Nephron progenitor cell (in vitro differentiated cells): ENCODE measurements at regions not wholly inside any gene's neighbourhood (a gene's known extent, or its start where the extent isn't known, plus 50 kb on each side); places are given as distances from the start of the nearest gene placed in this dataset.

Experiments used
- DNase-seq: peaks from one replicate; pipeline ENCODE4 v3.0.0; 2021
- H3K27ac Mint-ChIP-seq: 2 replicates; pipeline ENCODE4 v1.8.0; 2021; ENCODE audit warnings: mild to moderate bottlenecking, moderate library complexity, mixed read lengths
- H3K27me3 Mint-ChIP-seq: 2 replicates; pipeline ENCODE4 v1.8.0; 2021; ENCODE audit warnings: mild to moderate bottlenecking, low read depth, mixed read lengths; ENCODE audit not compliant: poor library complexity
- H3K36me3 Mint-ChIP-seq: 2 replicates; pipeline ENCODE4 v1.8.0; 2021; ENCODE audit warnings: low read depth, mixed read lengths
- H3K4me1 Mint-ChIP-seq: 2 replicates; pipeline ENCODE4 v1.8.0; 2021; ENCODE audit warnings: mixed read lengths
- H3K4me3 Mint-ChIP-seq: 2 replicates; pipeline ENCODE4 v1.8.0; 2021; ENCODE audit warnings: mild to moderate bottlenecking, moderate library complexity, mixed read lengths
- H3K9me3 Mint-ChIP-seq: 2 replicates; pipeline ENCODE4 v1.8.0; 2021; ENCODE audit warnings: mild to moderate bottlenecking, moderate library complexity, mixed read lengths
- CTCF ChIP-seq: fragments of 200-600 bp; sonication (generic); IDR thresholded peaks from 2 replicates; pipeline ENCODE4 v1.5.0; 2021; ENCODE audit warnings: antibody characterized with exemption

GRCh38 chr13:34144142-34144541 is 326.2 kb downstream of the RFC3 start:
- no peak overlapping the region for H3K27ac Mint-ChIP-seq
- no peaks in the 10 kb centered on the region for H3K36me3 Mint-ChIP-seq
- TF ChIP-seq CTCF, result no peak
- peaks cover 9% of the 10 kb centered on the region for H3K4me1 Mint-ChIP-seq
- H3K9me3 Mint-ChIP-seq, result no peaks in the 10 kb centered on the region
- no peak overlapping the region for H3K4me3 Mint-ChIP-seq
- DNase-seq, result no peak
- H3K27me3 Mint-ChIP-seq, result no peaks in the 10 kb centered on the region

- Mint-ChIP-seq H3K27ac (no peak overlapping the region), H3K9me3 (no peaks in the 10 kb centered on the region), H3K36me3 (no peaks in the 10 kb centered on the region), H3K27me3 (no peaks in the 10 kb centered on the region), H3K4me3 (no peak overlapping the region), H3K4me1 (peaks cover 5% of the 10 kb centered on the region)
- DNase-seq, result no peak
- no peak for TF ChIP-seq CTCF
These were observed 327.1 kb downstream of the RFC3 start for GRCh38 chr13:34145061-34145460.

GRCh38 chr13:34148359-34148758 is 330.4 kb downstream of the RFC3 start:
- no peak for TF ChIP-seq CTCF
- Mint-ChIP-seq H3K27ac (no peak overlapping the region), H3K4me3 (no peak overlapping the region), H3K4me1 (peaks cover under 1% of the 10 kb centered on the region), H3K27me3 (peaks cover 4% of the 10 kb centered on the region), H3K9me3 (no peaks in the 10 kb centered on the region), H3K36me3 (no peaks in the 10 kb centered on the region)
- DNase-seq, result no peak

- peaks cover 18% of the 10 kb centered on the region for H3K4me1 Mint-ChIP-seq
- TF ChIP-seq CTCF, result no peak
- H3K27me3 Mint-ChIP-seq, result peaks cover 4% of the 10 kb centered on the region
- no peak overlapping the region for H3K27ac Mint-ChIP-seq
- no peaks in the 10 kb centered on the region for H3K36me3 Mint-ChIP-seq
- H3K4me3 Mint-ChIP-seq, result no peak overlapping the region
- DNase-seq, result no peak
- H3K9me3 Mint-ChIP-seq, result no peaks in the 10 kb centered on the region
These were observed 333.9 kb downstream of the RFC3 start for GRCh38 chr13:34151885-34152284.

GRCh38 chr13:34152409-34152808 is 334.5 kb downstream of the RFC3 start:
- Mint-ChIP-seq H3K27me3 (peaks cover 4% of the 10 kb centered on the region), H3K9me3 (no peaks in the 10 kb centered on the region), H3K4me1 (peaks cover 23% of the 10 kb centered on the region), H3K4me3 (no peak overlapping the region), H3K27ac (no peak overlapping the region), H3K36me3 (no peaks in the 10 kb centered on the region)
- no peak for TF ChIP-seq CTCF
- DNase-seq, result no peak

GRCh38 chr13:34152996-34153395 is 335.0 kb downstream of the RFC3 start:
- Mint-ChIP-seq H3K9me3 (no peaks in the 10 kb centered on the region), H3K4me3 (no peak overlapping the region), H3K36me3 (no peaks in the 10 kb centered on the region), H3K4me1 (peaks cover 25% of the 10 kb centered on the region), H3K27me3 (peaks cover 4% of the 10 kb centered on the region), H3K27ac (no peak overlapping the region)
- no peak for DNase-seq
- no peak for TF ChIP-seq CTCF
